COLO829 (cell line): ENCODE measurements at regions not wholly inside any gene's neighbourhood (a gene's known extent, or its start where the extent isn't known, plus 50 kb on each side); places are given as distances from the start of the nearest gene placed in this dataset.

Source experiments
- DNase-seq: peaks from one replicate; pipeline ENCODE4 v3.0.0; 2012; ENCODE audit warnings: low spot score

- DNase-seq = no peak
Observed at GRCh38 chr6:105578179-105578707, 175.4 kb upstream of the PREP start.

- DNase-seq = no peak
Observed at GRCh38 chr6:105573556-105573955, 170.7 kb upstream of the PREP start.

GRCh38 chr6:105573138-105573537 lies 170.3 kb upstream of the PREP start:
- no peak for DNase-seq

- DNase-seq = no peak
Observed at GRCh38 chr6:105570416-105570815, 167.5 kb upstream of the PREP start.

- DNase-seq = no peak
Observed at GRCh38 chr6:105569706-105570105, 166.8 kb upstream of the PREP start.

- no peak for DNase-seq
Observed at GRCh38 chr6:105568751-105569150, 165.9 kb upstream of the PREP start.

GRCh38 chr6:105568142-105568541 lies 165.3 kb upstream of the PREP start:
- DNase-seq = no peak

GRCh38 chr6:105567140-105567539 lies 164.3 kb upstream of the PREP start:
- no peak for DNase-seq

- DNase-seq = no peak
Observed at GRCh38 chr6:105566503-105566902, 163.6 kb upstream of the PREP start.

GRCh38 chr6:105564121-105564902 lies 161.4 kb upstream of the PREP start:
- DNase-seq = no peak

GRCh38 chr6:105562027-105562426 lies 159.1 kb upstream of the PREP start:
- DNase-seq = no peak

- no peak for DNase-seq
Observed at GRCh38 chr6:105561486-105561885, 158.6 kb upstream of the PREP start.

- DNase-seq = no peak
Observed at GRCh38 chr6:105560611-105561066, 157.8 kb upstream of the PREP start.

- DNase-seq = no peak
Observed at GRCh38 chr6:105557291-105557690, 154.4 kb upstream of the PREP start.

GRCh38 chr6:105553171-105553570 lies 150.3 kb upstream of the PREP start:
- no peak for DNase-seq

GRCh38 chr6:105550955-105551620 lies 148.2 kb upstream of the PREP start:
- no peak for DNase-seq

GRCh38 chr6:105546754-105547153 lies 143.9 kb upstream of the PREP start:
- DNase-seq = no peak

- DNase-seq = no peak
Observed at GRCh38 chr6:105545947-105546731, 143.3 kb upstream of the PREP start.

- no peak for DNase-seq
Observed at GRCh38 chr6:105545228-105545920, 142.5 kb upstream of the PREP start.

- no peak for DNase-seq
Observed at GRCh38 chr6:105539911-105540310, 137.0 kb upstream of the PREP start.

GRCh38 chr6:105537981-105538578 lies 135.2 kb upstream of the PREP start:
- DNase-seq = no peak

- DNase-seq = no peak
Observed at GRCh38 chr6:105536961-105537360, 134.1 kb upstream of the PREP start.
